Peyer's patch (tissue), 4 donors: ENCODE measurements at regions not wholly inside any gene's neighbourhood (a gene's known extent, or its start where the extent isn't known, plus 50 kb on each side); places are given as distances from the start of the nearest gene placed in this dataset.

ENCODE experiments used
- DNase-seq, 3 donors: peaks; one replicate each; pipeline ENCODE4 v3.0.0-alpha.2; 2017 to 2019
- H3K27ac ChIP-seq, 4 donors: fragments of 200-600 bp; sonication (generic); one replicate each; pipeline ENCODE4 v1.5.1; 2016 to 2019
- H3K27me3 ChIP-seq, 2 donors: fragments of 200-600 bp; sonication (generic); one replicate each; pipeline ENCODE4 v1.5.1; 2019
- H3K36me3 ChIP-seq, 3 donors: fragments of 200-600 bp; sonication (generic); one replicate each; pipeline ENCODE4 v1.5.1; 2016 to 2019
- H3K4me1 ChIP-seq, 4 donors: fragments of 200-600 bp; sonication (generic); one replicate each; pipeline ENCODE4 v1.5.1; 2016 to 2019
- H3K4me3 ChIP-seq, 4 donors: fragments of 200-600 bp; sonication (generic); 1 replicate in 3 of 4; 2 replicates in 1 of 4; pipeline ENCODE4 v1.5.1; 2016 to 2019; ENCODE audit warnings: mild to moderate bottlenecking in 1 of 4
- H3K9me3 ChIP-seq, 4 donors: fragments of 200-600 bp; sonication (generic); one replicate each; pipeline ENCODE4 v1.5.1; 2016 to 2019; ENCODE audit warnings: mild to moderate bottlenecking in 1 of 4
- POLR2A ChIP-seq, 2 donors: fragments of 450-650 bp; IDR thresholded peaks; one replicate each; pipeline ENCODE4 v1.5.1; 2017; ENCODE audit warnings: antibody characterized with exemption in 2 of 2, mild to moderate bottlenecking in 2 of 2, moderate library complexity in 2 of 2
- TF ChIP-seq, protein P1 (sequence below), 6 experiments: fragments of 450-650 bp in 4 of 6; fragments of 200-600 bp in 2 of 6; sonication (generic) in 1 of 6; IDR thresholded peaks; one replicate each; pipeline ENCODE4 v1.5.1; 2017 to 2019; ENCODE audit warnings: antibody characterized with exemption in 6 of 6, mild to moderate bottlenecking in 3 of 6, moderate library complexity in 1 of 6

DNA sequence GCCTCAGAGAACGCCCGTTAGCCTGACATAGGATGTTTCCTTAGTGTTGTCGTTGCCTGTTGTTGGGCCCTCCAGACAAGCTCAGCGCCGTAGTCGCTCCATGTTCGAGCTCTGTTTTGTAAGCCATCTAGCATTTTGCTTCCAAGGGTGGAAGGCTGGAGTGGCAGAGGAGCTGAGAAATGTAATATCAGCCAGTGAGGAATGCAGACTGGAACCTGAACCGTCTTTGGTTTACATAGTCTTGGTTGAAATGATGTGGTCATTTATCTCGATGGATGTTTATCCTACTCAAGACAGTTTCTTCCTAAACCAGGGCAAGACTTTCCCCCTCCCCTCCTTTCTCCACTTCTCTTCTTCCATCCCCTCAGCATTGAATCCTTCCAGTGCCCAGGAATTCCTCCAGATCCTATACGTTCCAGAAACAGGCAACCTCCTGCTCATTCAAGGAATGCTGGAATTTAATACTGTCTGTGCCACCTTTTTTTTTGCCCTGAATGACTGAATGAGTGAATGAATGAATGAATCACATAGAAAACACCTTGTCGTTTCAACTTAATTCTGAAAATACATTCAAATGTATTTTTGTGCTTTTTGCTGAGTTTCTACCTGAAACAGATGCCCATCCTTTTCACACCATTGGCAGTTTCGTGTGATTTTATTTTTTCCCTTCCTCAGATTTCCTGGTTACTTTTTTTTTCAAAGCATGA is 109.5 kb upstream of the MBNL2 start:
- H3K9me3 ChIP-seq, result no peaks in the 10 kb centered on the region
- no peak overlapping the region for H3K4me3 ChIP-seq
- H3K36me3 ChIP-seq, result no peaks in the 10 kb centered on the region
- H3K27ac ChIP-seq, result peak overlapping the region in 1 of 4 donors; percentile 63
- TF ChIP-seq, protein P1, sequence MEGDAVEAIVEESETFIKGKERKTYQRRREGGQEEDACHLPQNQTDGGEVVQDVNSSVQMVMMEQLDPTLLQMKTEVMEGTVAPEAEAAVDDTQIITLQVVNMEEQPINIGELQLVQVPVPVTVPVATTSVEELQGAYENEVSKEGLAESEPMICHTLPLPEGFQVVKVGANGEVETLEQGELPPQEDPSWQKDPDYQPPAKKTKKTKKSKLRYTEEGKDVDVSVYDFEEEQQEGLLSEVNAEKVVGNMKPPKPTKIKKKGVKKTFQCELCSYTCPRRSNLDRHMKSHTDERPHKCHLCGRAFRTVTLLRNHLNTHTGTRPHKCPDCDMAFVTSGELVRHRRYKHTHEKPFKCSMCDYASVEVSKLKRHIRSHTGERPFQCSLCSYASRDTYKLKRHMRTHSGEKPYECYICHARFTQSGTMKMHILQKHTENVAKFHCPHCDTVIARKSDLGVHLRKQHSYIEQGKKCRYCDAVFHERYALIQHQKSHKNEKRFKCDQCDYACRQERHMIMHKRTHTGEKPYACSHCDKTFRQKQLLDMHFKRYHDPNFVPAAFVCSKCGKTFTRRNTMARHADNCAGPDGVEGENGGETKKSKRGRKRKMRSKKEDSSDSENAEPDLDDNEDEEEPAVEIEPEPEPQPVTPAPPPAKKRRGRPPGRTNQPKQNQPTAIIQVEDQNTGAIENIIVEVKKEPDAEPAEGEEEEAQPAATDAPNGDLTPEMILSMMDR (IDR thresholded peaks at IDR 0.05), result no peak
- TF ChIP-seq POLR2A (IDR thresholded peaks at IDR 0.05), result no peak
- no peak for DNase-seq
- peaks cover 0 to 25% (median 0%) of the 10 kb centered on the region in 4 donors for H3K4me1 ChIP-seq
- H3K27me3 ChIP-seq, result no peaks in the 10 kb centered on the region

GRCh38 chr13:97113231-97114001 is 108.7 kb upstream of the MBNL2 start:
- no peaks in the 10 kb centered on the region for H3K9me3 ChIP-seq
- peaks cover 0 to 23% (median 0%) of the 10 kb centered on the region in 4 donors for H3K4me1 ChIP-seq
- no peak overlapping the region for H3K4me3 ChIP-seq

DNA sequence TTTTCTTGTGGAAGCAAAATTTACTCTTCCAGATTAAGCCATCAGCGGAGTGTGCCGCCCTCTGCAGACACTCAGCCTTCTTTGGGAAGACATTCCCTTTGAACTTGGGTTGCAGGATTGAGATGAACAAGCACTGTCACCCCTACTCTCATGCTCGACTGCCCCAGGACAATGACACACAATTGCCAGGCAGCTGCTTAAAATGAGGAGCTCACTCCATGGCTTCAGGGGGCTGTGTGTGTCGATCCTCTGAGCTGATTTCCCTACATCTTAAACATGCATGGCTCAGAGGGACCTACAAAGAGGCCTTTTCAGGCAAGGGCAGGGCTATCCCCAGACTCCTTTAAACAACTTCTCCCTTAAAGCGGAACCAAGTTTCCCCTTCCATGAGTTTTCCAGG is 107.5 kb upstream of the MBNL2 start:
- no peak for DNase-seq
- H3K27ac ChIP-seq, result peak overlapping the region; percentile 8 to 68 (median 47)
- no peaks in the 10 kb centered on the region for H3K27me3 ChIP-seq
- H3K4me1 ChIP-seq, result peaks cover 0 to 10% (median 0%) of the 10 kb centered on the region in 4 donors
- no peaks in the 10 kb centered on the region for H3K9me3 ChIP-seq
- TF ChIP-seq, protein P1 (IDR thresholded peaks at IDR 0.05), result no peak
- no peak for TF ChIP-seq POLR2A (IDR thresholded peaks at IDR 0.05)
- H3K4me3 ChIP-seq, result no peak overlapping the region
- no peaks in the 10 kb centered on the region for H3K36me3 ChIP-seq

More at GRCh38 chr13:97113231-97114001, 108.7 kb upstream of the MBNL2 start:
- TF ChIP-seq POLR2A (IDR thresholded peaks at IDR 0.05), result no peak
- Histone ChIP-seq H3K36me3 (no peaks in the 10 kb centered on the region), H3K27me3 (no peaks in the 10 kb centered on the region), H3K27ac (peak overlapping the region in 1 of 4 donors; percentile 68)
- no peak for DNase-seq

DNA sequence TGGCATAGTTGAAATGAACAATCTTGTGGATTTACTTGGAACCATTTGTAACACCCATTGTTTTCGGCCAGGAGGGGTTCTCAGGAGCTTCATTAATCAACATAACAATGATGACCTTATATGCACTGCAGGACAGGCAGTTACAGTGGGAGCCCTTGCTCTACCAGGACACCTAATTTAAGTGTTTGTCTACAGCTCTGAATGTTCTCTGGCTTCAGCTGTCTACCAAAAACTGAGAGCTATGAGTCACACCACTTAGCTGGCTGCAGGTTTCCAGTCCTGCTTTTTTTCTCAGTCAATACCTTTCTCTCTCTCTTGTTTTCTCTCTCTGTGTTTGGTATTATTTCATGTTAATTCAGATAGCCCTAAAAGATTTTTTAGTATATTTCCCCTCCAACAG is 105.4 kb upstream of the MBNL2 start:
- H3K27me3 ChIP-seq, result no peaks in the 10 kb centered on the region
- TF ChIP-seq POLR2A (IDR thresholded peaks at IDR 0.05), result no peak
- H3K4me1 ChIP-seq, result peaks cover 0 to 5% (median 0%) of the 10 kb centered on the region in 4 donors
- no peaks in the 10 kb centered on the region for H3K9me3 ChIP-seq
- H3K4me3 ChIP-seq, result no peak overlapping the region
- DNase-seq, result no peak
- peak overlapping the region in 1 of 4 donors; percentile 68 for H3K27ac ChIP-seq
- H3K36me3 ChIP-seq, result no peaks in the 10 kb centered on the region

- no peak overlapping the region for H3K27ac ChIP-seq
- H3K9me3 ChIP-seq, result no peaks in the 10 kb centered on the region
- no peaks in the 10 kb centered on the region for H3K27me3 ChIP-seq
- TF ChIP-seq POLR2A (IDR thresholded peaks at IDR 0.05), result no peak
- TF ChIP-seq, protein P1 (IDR thresholded peaks at IDR 0.05), result no peak
- peaks cover 0 to 5% (median 0%) of the 10 kb centered on the region in 4 donors for H3K4me1 ChIP-seq
- H3K4me3 ChIP-seq, result no peak overlapping the region
- DNase-seq, result no peak
- H3K36me3 ChIP-seq, result no peaks in the 10 kb centered on the region
These were observed 104.7 kb upstream of the MBNL2 start for GRCh38 chr13:97117388-97117910.

DNA sequence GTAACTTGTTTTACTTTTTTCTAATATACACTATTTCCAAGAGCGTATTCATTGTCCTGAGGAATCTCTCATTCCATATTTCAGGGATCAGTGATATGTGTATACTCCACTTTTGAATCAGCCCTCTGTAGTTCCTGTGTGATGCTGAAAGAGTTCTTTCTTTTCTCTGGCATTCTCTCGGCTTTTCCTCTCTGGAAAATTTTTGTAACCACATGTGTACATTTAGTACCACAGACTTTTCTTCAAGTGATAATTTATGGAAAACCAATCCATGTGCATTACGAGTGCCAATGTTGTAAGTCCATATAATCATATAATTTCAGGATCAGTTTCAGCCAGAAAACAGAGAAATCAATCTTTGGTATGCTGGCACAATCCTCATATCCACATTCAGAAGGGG is 102.2 kb upstream of the MBNL2 start:
- H3K4me3 ChIP-seq, result no peak overlapping the region
- H3K4me1 ChIP-seq, result peaks cover 0 to 5% (median 0%) of the 10 kb centered on the region in 4 donors
- H3K9me3 ChIP-seq, result no peaks in the 10 kb centered on the region
- TF ChIP-seq, protein P1 (IDR thresholded peaks at IDR 0.05), result no peak
- TF ChIP-seq POLR2A (IDR thresholded peaks at IDR 0.05), result no peak
- H3K27me3 ChIP-seq, result no peaks in the 10 kb centered on the region
- no peaks in the 10 kb centered on the region for H3K36me3 ChIP-seq
- DNase-seq, result no peak
- H3K27ac ChIP-seq, result no peak overlapping the region
